ENCODE measurements at regions not wholly inside any gene's neighbourhood (a gene's known extent, or its start where the extent isn't known, plus 50 kb on each side); places are given as distances from the start of the nearest gene placed in this dataset.

GRCh38 chr18:26702086-26702485 lies 153.7 kb upstream of the KCTD1 start:
- Histone ChIP-seq H3K27ac (ENCODE audit: low read length) (no peak overlapping the region), H4K20me1 (ENCODE audit: insufficient read depth) (no peaks in the 10 kb centered on the region), H3K36me3 (ENCODE audit: insufficient read depth, low read length) (no peaks in the 10 kb centered on the region), H3F3A (ENCODE audit: insufficient read depth, low read length, poor library complexity, severe bottlenecking) (no peaks in the 10 kb centered on the region), H3K4me2 (ENCODE audit: low read length) (no peak overlapping the region), H3K9me2 (ENCODE audit: insufficient read depth, low read length) (no peaks in the 10 kb centered on the region), H3K4me3 (ENCODE audit: low read length) (no peak overlapping the region), H3K27me3 (ENCODE audit: insufficient read depth, low read depth, low read length) (no peaks in the 10 kb centered on the region), H3K9me3 (ENCODE audit: low read length) (no peaks in the 10 kb centered on the region), H3K9ac (ENCODE audit: low read length) (no peak overlapping the region), H2AFZ (ENCODE audit: low read depth, low read length) (no peak overlapping the region), H3K79me2 (replicated peaks; ENCODE audit: insufficient read depth, low read length) (no peaks in the 10 kb centered on the region)
- no peak for TF ChIP-seq RAD21 (conservative IDR thresholded peaks at IDR 0.05)
- no peak for TF ChIP-seq REST (IDR thresholded peaks at IDR 0.05; ENCODE audit: borderline replicate concordance)

GRCh38 chr18:26700728-26701127 lies 152.4 kb upstream of the KCTD1 start:
- Histone ChIP-seq H2AFZ (ENCODE audit: low read depth, low read length) (no peak overlapping the region), H3K36me3 (ENCODE audit: insufficient read depth, low read length) (no peaks in the 10 kb centered on the region), H3K9me3 (ENCODE audit: low read length) (no peaks in the 10 kb centered on the region), H3K79me2 (replicated peaks; ENCODE audit: insufficient read depth, low read length) (no peaks in the 10 kb centered on the region), H3K4me2 (ENCODE audit: low read length) (no peak overlapping the region), H3F3A (ENCODE audit: insufficient read depth, low read length, poor library complexity, severe bottlenecking) (no peaks in the 10 kb centered on the region), H3K27ac (ENCODE audit: low read length) (no peak overlapping the region), H3K9me2 (ENCODE audit: insufficient read depth, low read length) (no peaks in the 10 kb centered on the region), H3K9ac (ENCODE audit: low read length) (no peak overlapping the region), H3K4me3 (ENCODE audit: low read length) (no peak overlapping the region), H3K27me3 (ENCODE audit: insufficient read depth, low read depth, low read length) (no peaks in the 10 kb centered on the region), H4K20me1 (ENCODE audit: insufficient read depth) (no peaks in the 10 kb centered on the region)
- TF ChIP-seq EZH2 (IDR thresholded peaks at IDR 0.05; ENCODE audit: borderline replicate concordance, insufficient read depth, low read length, poor library complexity, severe bottlenecking) = no peak
- TF ChIP-seq MXI1 (conservative IDR thresholded peaks at IDR 0.05; ENCODE audit: poor library complexity, severe bottlenecking) = no peak
- TF ChIP-seq SMC3 (conservative IDR thresholded peaks at IDR 0.05; ENCODE audit: poor library complexity) = no peak
- TF ChIP-seq RAD21 (conservative IDR thresholded peaks at IDR 0.05) = no peak
- TF ChIP-seq CTCF (IDR thresholded peaks at IDR 0.05; ENCODE audit: poor library complexity, severe bottlenecking) = no peak
- TF ChIP-seq EP300 (conservative IDR thresholded peaks at IDR 0.05; ENCODE audit: poor library complexity, severe bottlenecking) = no peak
- TF ChIP-seq REST (IDR thresholded peaks at IDR 0.05; ENCODE audit: borderline replicate concordance) = no peak
- no peak for TF ChIP-seq TAF1 (IDR thresholded peaks at IDR 0.05; ENCODE audit: low read depth)
- no peak for TF ChIP-seq POLR2AphosphoS5 (IDR thresholded peaks at IDR 0.05)

Data from neural cell (in vitro differentiated cells).